ENCODE measurements at regions not wholly inside any gene's neighbourhood (a gene's known extent, or its start where the extent isn't known, plus 50 kb on each side); places are given as distances from the start of the nearest gene placed in this dataset.
"Not testable (repeated sequence)": the region's sequence is repeated elsewhere in the genome, so short reads cannot be mapped to it uniquely, and the experiment has no call there.

GRCh38 chrX:109902665-109903064, 100.2 kb upstream of the TMEM164 start:
- TF ChIP-seq CTCF (IDR thresholded peaks at IDR 0.05; ENCODE audit: insufficient read depth, low read depth, low read length) (no peak), EZH2 (IDR thresholded peaks at IDR 0.05; ENCODE audit: insufficient read depth, low read length) (no peak)
- H3K9me3 ChIP-seq (ENCODE audit: insufficient read depth, low read depth, low read length), result no peaks in the 10 kb centered on the region
- no peaks in the 10 kb centered on the region for H4K20me1 ChIP-seq (ENCODE audit: insufficient read depth, low read length)
- H3K79me2 ChIP-seq (ENCODE audit: insufficient read depth, low read length), result no peaks in the 10 kb centered on the region
- no peak overlapping the region for H3K4me3 Mint-ChIP-seq (ENCODE audit: unreplicated experiment)
- no peaks in the 10 kb centered on the region for H3K36me3 Mint-ChIP-seq (ENCODE audit: low read depth, unreplicated experiment)
- no peak overlapping the region for H3K9ac ChIP-seq (ENCODE audit: low read length)
- H3K36me3 ChIP-seq (ENCODE audit: insufficient read depth, low read length), result no peaks in the 10 kb centered on the region
- FAIRE-seq (peak; percentile 69), DNase-seq (ENCODE audit: low read depth) (peak; percentile 50)
- peaks cover 3% of the 10 kb centered on the region for H3K4me1 Mint-ChIP-seq (ENCODE audit: low read depth, unreplicated experiment)
- H3K27me3 Mint-ChIP-seq (ENCODE audit: low read depth, unreplicated experiment), result peaks cover 4% of the 10 kb centered on the region
- H3K27ac ChIP-seq (ENCODE audit: low read depth, low read length), result no peak overlapping the region
- peaks cover 3% of the 10 kb centered on the region for H3K9me3 Mint-ChIP-seq (ENCODE audit: unreplicated experiment)
- H3K4me2 ChIP-seq (ENCODE audit: low read length), result peak overlapping the region; percentile 11
- no peak overlapping the region for H2AFZ ChIP-seq (ENCODE audit: low read depth, low read length)
- no peaks in the 10 kb centered on the region for H3K4me1 ChIP-seq (ENCODE audit: insufficient read depth, low read length)
- H3K27ac Mint-ChIP-seq (ENCODE audit: unreplicated experiment), result no peak overlapping the region
- no peaks in the 10 kb centered on the region for H3K27me3 ChIP-seq (ENCODE audit: insufficient read depth, low read length)
- no peak overlapping the region for H3K4me3 ChIP-seq (ENCODE audit: insufficient read depth, low read depth, low read length)

GRCh38 chrX:109911046-109911445, 91.9 kb upstream of the TMEM164 start:
- Histone ChIP-seq H3K27me3 (ENCODE audit: insufficient read depth, low read length) (no peaks in the 10 kb centered on the region), H3K27ac (ENCODE audit: low read depth, low read length) (no peak overlapping the region), H4K20me1 (ENCODE audit: insufficient read depth, low read length) (no peaks in the 10 kb centered on the region), H3K4me3 (ENCODE audit: insufficient read depth, low read depth, low read length) (no peak overlapping the region), H3K36me3 (ENCODE audit: insufficient read depth, low read length) (no peaks in the 10 kb centered on the region), H2AFZ (ENCODE audit: low read depth, low read length) (no peak overlapping the region), H3K4me1 (ENCODE audit: insufficient read depth, low read length) (no peaks in the 10 kb centered on the region), H3K9me3 (ENCODE audit: insufficient read depth, low read depth, low read length) (no peaks in the 10 kb centered on the region), H3K4me2 (ENCODE audit: low read length) (no peak overlapping the region), H3K9ac (ENCODE audit: low read length) (no peak overlapping the region), H3K79me2 (ENCODE audit: insufficient read depth, low read length) (no peaks in the 10 kb centered on the region)
- FAIRE-seq (peak; percentile 76), DNase-seq (ENCODE audit: low read depth) (no peak)
- TF ChIP-seq EZH2 (IDR thresholded peaks at IDR 0.05; ENCODE audit: insufficient read depth, low read length) (no peak), CTCF (IDR thresholded peaks at IDR 0.05; ENCODE audit: insufficient read depth, low read depth, low read length) (peak; percentile 21)
- Mint-ChIP-seq H3K4me1 (ENCODE audit: low read depth, unreplicated experiment) (no peaks in the 10 kb centered on the region), H3K36me3 (ENCODE audit: low read depth, unreplicated experiment) (no peaks in the 10 kb centered on the region), H3K9me3 (ENCODE audit: unreplicated experiment) (no peaks in the 10 kb centered on the region), H3K4me3 (ENCODE audit: unreplicated experiment) (no peak overlapping the region), H3K27me3 (ENCODE audit: low read depth, unreplicated experiment) (peaks cover 2% of the 10 kb centered on the region), H3K27ac (ENCODE audit: unreplicated experiment) (no peak overlapping the region)

GRCh38 chrX:109912993-109913392, 89.9 kb upstream of the TMEM164 start:
- H3K4me1 Mint-ChIP-seq (ENCODE audit: low read depth, unreplicated experiment); H3K27me3 Mint-ChIP-seq (ENCODE audit: low read depth, unreplicated experiment); H3K36me3 ChIP-seq (ENCODE audit: insufficient read depth, low read length); H3K36me3 Mint-ChIP-seq (ENCODE audit: low read depth, unreplicated experiment); H3K27me3 ChIP-seq (ENCODE audit: insufficient read depth, low read length); H3K9me3 ChIP-seq (ENCODE audit: insufficient read depth, low read depth, low read length); FAIRE-seq; H3K4me1 ChIP-seq (ENCODE audit: insufficient read depth, low read length); H3K4me3 ChIP-seq (ENCODE audit: insufficient read depth, low read depth, low read length); H2AFZ ChIP-seq (ENCODE audit: low read depth, low read length); H3K4me2 ChIP-seq (ENCODE audit: low read length); H4K20me1 ChIP-seq (ENCODE audit: insufficient read depth, low read length); H3K27ac ChIP-seq (ENCODE audit: low read depth, low read length); H3K27ac Mint-ChIP-seq (ENCODE audit: unreplicated experiment); H3K79me2 ChIP-seq (ENCODE audit: insufficient read depth, low read length); DNase-seq (ENCODE audit: low read depth); H3K4me3 Mint-ChIP-seq (ENCODE audit: unreplicated experiment); H3K9me3 Mint-ChIP-seq (ENCODE audit: unreplicated experiment); H3K9ac ChIP-seq (ENCODE audit: low read length): not testable (repeated sequence)
